A549 (cell line): ENCODE measurements at regions not wholly inside any gene's neighbourhood (a gene's known extent, or its start where the extent isn't known, plus 50 kb on each side); places are given as distances from the start of the nearest gene placed in this dataset.
A peak's percentile ranks its signal among the peaks of the same experiment; 100 is the strongest.

ENCODE experiments used
- ATAC-seq, 2 experiments: fragments of 200-7000 bp in 1 of 2; fragments of >200 bp in 1 of 2; cut with Nextera tagmentation in 1 of 2; cut with Tn5 transposase in 1 of 2; 3 replicates each; pipeline versions ENCODE4 v1.8.0 to v1.9.1; 2018 to 2020; ENCODE audit warnings: mild to moderate bottlenecking in 1 of 2, moderate library complexity in 1 of 2
- CTCF ChIA-PET: fragments of 300-600 bp; sonication (Branson Sonifier 250); formaldehyde crosslinking; extraction: SDS; loops from one replicate; lab custom pipeline; 2021; ENCODE audit warnings: antibody characterized with exemption, inconsistent platforms; lab: Yijun Ruan, JAX
- POLR2A ChIA-PET: fragments of 350-600 bp; formaldehyde crosslinking; extraction: SDS; loops from one replicate; lab custom pipeline; 2021; ENCODE audit warnings: antibody characterized with exemption, inconsistent platforms; lab: Yijun Ruan, JAX
- DNase-seq, 2 experiments: peaks; one replicate each; pipeline versions ENCODE4 v3.0.0 to v3.0.0-alpha.2; 2011 to 2016; ENCODE audit warnings: low read depth in 1 of 2, low spot score in 1 of 2
- FAIRE-seq: peaks from 2 replicates; lab custom pipeline; 2011; peaks lifted over from hg19 to GRCh38; lab: Jason Lieb, UNC
- H3K27ac ChIP-seq, 2 experiments: fragments of >200 bp; sonication (Bioruptor Twin); formaldehyde crosslinking; 3 replicates each; pipeline ENCODE4 v1.5.1; 2016 to 2017
- H3K4me1 ChIP-seq: fragments of >200 bp; sonication (Bioruptor Twin); formaldehyde crosslinking; 3 replicates; pipeline ENCODE4 v1.6.1; 2016
- H3K4me2 ChIP-seq: fragments of >200 bp; sonication (Bioruptor Twin); formaldehyde crosslinking; 3 replicates; pipeline ENCODE4 v1.6.1; 2016
- H3K4me3 ChIP-seq: fragments of >200 bp; sonication (Bioruptor Twin); formaldehyde crosslinking; 3 replicates; pipeline ENCODE4 v1.5.1; 2016
- H3K9me3 ChIP-seq: fragments of >200 bp; sonication (Bioruptor Twin); formaldehyde crosslinking; 3 replicates; pipeline ENCODE4 v1.6.1; 2016
- CEBPB ChIP-seq, 2 experiments: fragments of >200 bp in 1 of 2; sonication (Bioruptor Twin) in 1 of 2; formaldehyde crosslinking in 1 of 2; IDR thresholded peaks; 2 replicates each; pipeline ENCODE4 v1.6.1; 2012 to 2016
- CHD4 ChIP-seq: fragments of 200-600 bp; sonication (generic); IDR thresholded peaks from 2 replicates; pipeline ENCODE4 v1.6.1; 2016; ENCODE audit warnings: antibody characterized with exemption, mild to moderate bottlenecking, borderline replicate concordance
- FOSB ChIP-seq: fragments of 250-450 bp; sonication (Bioruptor Pico); IDR thresholded peaks from 2 replicates; pipeline ENCODE4 v1.5.0; 2020; ENCODE audit warnings: mild to moderate bottlenecking, moderate library complexity
- HDAC2 ChIP-seq: fragments of 200-600 bp; sonication (generic); IDR thresholded peaks from 2 replicates; pipeline ENCODE4 v1.6.1; 2016
- HES2 ChIP-seq: fragments of >200 bp; sonication (Bioruptor Twin); formaldehyde crosslinking; IDR thresholded peaks from 2 replicates; pipeline ENCODE4 v1.6.1; 2016
- HEYL ChIP-seq: fragments of 250-450 bp; sonication (Bioruptor Pico); IDR thresholded peaks from 2 replicates; pipeline ENCODE4 v1.8.0; 2021; ENCODE audit warnings: mild to moderate bottlenecking, moderate library complexity
- HOXA7 ChIP-seq: fragments of 250-450 bp; sonication (Bioruptor Pico); IDR thresholded peaks from 2 replicates; pipeline ENCODE4 v1.5.0; 2020; ENCODE audit warnings: mild to moderate bottlenecking, moderate library complexity
- JUNB ChIP-seq: fragments of >200 bp; sonication (Bioruptor Twin); formaldehyde crosslinking; IDR thresholded peaks from 2 replicates; pipeline ENCODE4 v1.6.1; 2016
- MAFK ChIP-seq: fragments of 450-650 bp; IDR thresholded peaks from 2 replicates; pipeline ENCODE4 v1.6.1; 2014; ENCODE audit not compliant: partially characterized antibody
- NFE2L2 ChIP-seq: fragments of 150-350 bp; conservative IDR thresholded peaks from 2 replicates; pipeline ENCODE4 v1.6.1; 2014; ENCODE audit warnings: low read length
- NPAS2 ChIP-seq: fragments of 250-450 bp; sonication (Bioruptor Pico); IDR thresholded peaks from 2 replicates; pipeline ENCODE4 v1.8.0; 2022; ENCODE audit warnings: mild to moderate bottlenecking, moderate library complexity, borderline replicate concordance
- NR3C1 ChIP-seq: fragments of >200 bp; sonication (Bioruptor Twin); formaldehyde crosslinking; IDR thresholded peaks from 3 replicates; pipeline ENCODE4 v1.6.1; 2017
- PHF8 ChIP-seq: fragments of 200-600 bp; sonication (generic); IDR thresholded peaks from 2 replicates; pipeline ENCODE4 v1.6.1; 2016; ENCODE audit warnings: low read depth, mild to moderate bottlenecking, antibody characterized with exemption, moderate library complexity, borderline replicate concordance
- POLR2AphosphoS2 ChIP-seq: conservative IDR thresholded peaks from 2 replicates; pipeline ENCODE4 v1.6.1; 2012; ENCODE audit warnings: low read length, improper control_type of control experiment, inconsistent platforms
- RAD21 ChIP-seq, 2 experiments: fragments of >200 bp in 1 of 2; sonication (Bioruptor Twin) in 1 of 2; formaldehyde crosslinking in 1 of 2; IDR thresholded peaks in 1 of 2; conservative IDR thresholded peaks in 1 of 2; 2 replicates in 1 of 2; 3 replicates in 1 of 2; pipeline ENCODE4 v1.6.1; 2012 to 2018; ENCODE audit warnings: inconsistent platforms in 1 of 2
- RFX5 ChIP-seq: fragments of 450-650 bp; IDR thresholded peaks from 2 replicates; pipeline ENCODE4 v1.7.1; 2014; ENCODE audit warnings: antibody characterized with exemption, mild to moderate bottlenecking, moderate library complexity
- RNF2 ChIP-seq: fragments of 200-600 bp; sonication (generic); IDR thresholded peaks from 2 replicates; pipeline ENCODE4 v1.6.1; 2016; ENCODE audit warnings: low read depth, mild to moderate bottlenecking, antibody characterized with exemption, moderate library complexity, borderline replicate concordance
- TP53 ChIP-seq: fragments of 250-450 bp; sonication (Bioruptor Pico); IDR thresholded peaks from 2 replicates; pipeline ENCODE4 v1.5.0; 2021; ENCODE audit warnings: mild to moderate bottlenecking, moderate library complexity
- ZC3H11A ChIP-seq: fragments of 450-650 bp; IDR thresholded peaks from 2 replicates; pipeline ENCODE4 v1.6.1; 2014; ENCODE audit warnings: antibody characterized with exemption, mild to moderate bottlenecking
- ZFP36 ChIP-seq: fragments of 450-650 bp; IDR thresholded peaks from 2 replicates; pipeline ENCODE4 v1.6.1; 2014; ENCODE audit warnings: borderline replicate concordance; ENCODE audit not compliant: partially characterized antibody
- WGBS: methylation state at CpG from one replicate; pipeline ENCODE4 v1.1.6; 2017; ENCODE audit errors: missing lambda C conversion rate; 5-methylcytosine and 5-hydroxymethylcytosine counted together
- TF ChIP-seq, protein P1 (sequence below): IDR thresholded peaks from 2 replicates; pipeline ENCODE4 v1.6.1; 2012
- TF ChIP-seq, protein P2 (sequence below): IDR thresholded peaks from 2 replicates; pipeline ENCODE4 v1.6.1; 2012
- TF ChIP-seq, protein P3 (sequence below): fragments of 450-650 bp; IDR thresholded peaks from 2 replicates; pipeline ENCODE4 v1.6.1; 2014; ENCODE audit warnings: antibody characterized with exemption

GRCh38 chr5:17709011-17709710 is 74.9 kb downstream of the TAF11L14 start:
- Histone ChIP-seq H3K27ac (no peak overlapping the region), H3K4me2 (no peak overlapping the region), H3K9me3 (peaks cover 13% of the 10 kb centered on the region; the same call in 2 of the 3 replicates), H3K4me3 (no peak overlapping the region), H3K4me1 (peaks cover 6% of the 10 kb centered on the region; the same call in 2 of the 3 replicates)
- CTCF ChIA-PET, result no interaction called here
- FAIRE-seq (no peak), ATAC-seq (no peak), DNase-seq (no peak)
- WGBS, result 86% methylated on average over 2 of the region's 2 CpGs
- TF ChIP-seq HDAC2 (no peak), HEYL (no peak), CEBPB (IDR thresholded peaks at IDR 0.05) (no peak), MAFK (peak; percentile 78), TP53 (CRISPR knock-in tag) (no peak), ZFP36 (no peak), NPAS2 (CRISPR knock-in tag) (no peak)
- TF ChIP-seq, protein P1, sequence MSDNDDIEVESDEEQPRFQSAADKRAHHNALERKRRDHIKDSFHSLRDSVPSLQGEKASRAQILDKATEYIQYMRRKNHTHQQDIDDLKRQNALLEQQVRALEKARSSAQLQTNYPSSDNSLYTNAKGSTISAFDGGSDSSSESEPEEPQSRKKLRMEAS, result no peak
- POLR2A ChIA-PET, result no interaction called here

- 82% methylated on average over 1 of the region's 1 CpG for WGBS
- Histone ChIP-seq H3K9me3 (no peaks in the 10 kb centered on the region), H3K4me2 (no peak overlapping the region), H3K27ac (no peak overlapping the region; a peak in 1 of 6 replicates), H3K4me3 (no peak overlapping the region), H3K4me1 (peaks cover 6% of the 10 kb centered on the region; the same call in 2 of the 3 replicates)
- FAIRE-seq, result peak; percentile 93
- ChIA-PET POLR2A (no interaction called here), CTCF (no interaction called here)
- peak in 1 of 2 experiments; percentile 58; a peak in 2 of 6 replicates for ATAC-seq
- TF ChIP-seq RAD21 (conservative IDR thresholded peaks at IDR 0.05 in 1 of 2, IDR thresholded peaks at IDR 0.05 in 1 of 2), result no peak
- no peak for TF ChIP-seq FOSB (CRISPR knock-in tag)
- no peak for TF ChIP-seq NFE2L2
- TF ChIP-seq, protein P1, result no peak
- no peak for TF ChIP-seq ZC3H11A
- no peak for TF ChIP-seq JUNB
- no peak for TF ChIP-seq NR3C1
- TF ChIP-seq POLR2AphosphoS2, result no peak
- TF ChIP-seq, protein P2, sequence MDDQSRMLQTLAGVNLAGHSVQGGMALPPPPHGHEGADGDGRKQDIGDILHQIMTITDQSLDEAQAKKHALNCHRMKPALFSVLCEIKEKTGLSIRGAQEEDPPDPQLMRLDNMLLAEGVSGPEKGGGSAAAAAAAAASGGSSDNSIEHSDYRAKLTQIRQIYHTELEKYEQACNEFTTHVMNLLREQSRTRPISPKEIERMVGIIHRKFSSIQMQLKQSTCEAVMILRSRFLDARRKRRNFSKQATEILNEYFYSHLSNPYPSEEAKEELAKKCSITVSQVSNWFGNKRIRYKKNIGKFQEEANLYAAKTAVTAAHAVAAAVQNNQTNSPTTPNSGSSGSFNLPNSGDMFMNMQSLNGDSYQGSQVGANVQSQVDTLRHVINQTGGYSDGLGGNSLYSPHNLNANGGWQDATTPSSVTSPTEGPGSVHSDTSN, result no peak
- no peak for TF ChIP-seq RFX5
- no peak for TF ChIP-seq TP53 (CRISPR knock-in tag)
- TF ChIP-seq, protein P3, sequence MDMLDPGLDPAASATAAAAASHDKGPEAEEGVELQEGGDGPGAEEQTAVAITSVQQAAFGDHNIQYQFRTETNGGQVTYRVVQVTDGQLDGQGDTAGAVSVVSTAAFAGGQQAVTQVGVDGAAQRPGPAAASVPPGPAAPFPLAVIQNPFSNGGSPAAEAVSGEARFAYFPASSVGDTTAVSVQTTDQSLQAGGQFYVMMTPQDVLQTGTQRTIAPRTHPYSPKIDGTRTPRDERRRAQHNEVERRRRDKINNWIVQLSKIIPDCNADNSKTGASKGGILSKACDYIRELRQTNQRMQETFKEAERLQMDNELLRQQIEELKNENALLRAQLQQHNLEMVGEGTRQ, result no peak
- no peak for TF ChIP-seq HES2
- no peak for TF ChIP-seq RNF2
- TF ChIP-seq HOXA7, result no peak
- TF ChIP-seq CHD4, result no peak
- no peak for TF ChIP-seq PHF8
- TF ChIP-seq ZFP36, result no peak
- peak; percentile 23 to 64 for DNase-seq
Observed at GRCh38 chr5:17713301-17713700, 79.0 kb downstream of the TAF11L14 start.
